H1 (cell line): ENCODE measurements at regions not wholly inside any gene's neighbourhood (a gene's known extent, or its start where the extent isn't known, plus 50 kb on each side); places are given as distances from the start of the nearest gene placed in this dataset.

Experiments
- BRCA1 ChIP-seq: IDR thresholded peaks from 2 replicates; pipeline ENCODE4 v1.6.1; 2012; ENCODE audit warnings: low read depth, low read length, improper control_type of control experiment
- CBX5 ChIP-seq: fragments of 300-800, 300-1000 bp; sonication (generic); IDR thresholded peaks from 2 replicates; pipeline ENCODE4 v1.7.1; 2016; ENCODE audit warnings: antibody characterized with exemption, low read length, low read depth
- CREB1 ChIP-seq: IDR thresholded peaks from 2 replicates; pipeline ENCODE4 v1.6.1; 2012; ENCODE audit warnings: inconsistent platforms
- PHF8 ChIP-seq: fragments of 200-600 bp; sonication (generic); conservative IDR thresholded peaks from 2 replicates; pipeline ENCODE4 v1.7.1; 2012; ENCODE audit warnings: low read depth, mild to moderate bottlenecking, inconsistent platforms, low read length, moderate library complexity
- SRF ChIP-seq: IDR thresholded peaks from 2 replicates; pipeline ENCODE4 v1.6.1; 2011; ENCODE audit warnings: mild to moderate bottlenecking, low read depth, low read length, moderate library complexity
- TF ChIP-seq, protein P1 (sequence below): IDR thresholded peaks from 2 replicates; pipeline ENCODE4 v1.6.1; 2012; ENCODE audit warnings: inconsistent platforms

- TF ChIP-seq, protein P1, sequence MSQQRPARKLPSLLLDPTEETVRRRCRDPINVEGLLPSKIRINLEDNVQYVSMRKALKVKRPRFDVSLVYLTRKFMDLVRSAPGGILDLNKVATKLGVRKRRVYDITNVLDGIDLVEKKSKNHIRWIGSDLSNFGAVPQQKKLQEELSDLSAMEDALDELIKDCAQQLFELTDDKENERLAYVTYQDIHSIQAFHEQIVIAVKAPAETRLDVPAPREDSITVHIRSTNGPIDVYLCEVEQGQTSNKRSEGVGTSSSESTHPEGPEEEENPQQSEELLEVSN: no peak
- TF ChIP-seq PHF8 (no peak), CREB1 (no peak), BRCA1 (no peak), CBX5 (no peak), SRF (no peak)
These were observed 294.4 kb downstream of the NPIPA8 start (continued) for GRCh38 chr16:18041864-18042834.
